Spleen (tissue), 11 donors: ENCODE measurements at regions not wholly inside any gene's neighbourhood (a gene's known extent, or its start where the extent isn't known, plus 50 kb on each side); places are given as distances from the start of the nearest gene placed in this dataset.

ENCODE experiments used
- DNase-seq: peaks from one replicate; pipeline ENCODE4 v3.0.0-alpha.2; 2020
- H3K27ac ChIP-seq, 8 donors: fragments of 200-600 bp; sonication (generic) in 7 of 8; 1 replicate in 4 of 8; 2 replicates in 4 of 8; pipeline versions ENCODE4 v1.5.0 to v1.8.0; 2016 to 2021; ENCODE audit warnings: inconsistent platforms in 4 of 8, mild to moderate bottlenecking in 4 of 8, moderate library complexity in 1 of 8
- H3K27me3 ChIP-seq, 7 donors: fragments of 200-600 bp; sonication (generic) in 6 of 7; replicated peaks in 1 of 7; 1 replicate in 4 of 7; 2 replicates in 3 of 7; pipeline versions ENCODE4 v1.5.0 to v1.8.0; 2016 to 2021; ENCODE audit warnings: inconsistent platforms in 3 of 7, mild to moderate bottlenecking in 1 of 7
- H3K36me3 ChIP-seq, 6 donors: fragments of 200-600 bp; sonication (generic) in 5 of 6; 1 replicate in 4 of 6; 2 replicates in 2 of 6; pipeline versions ENCODE4 v1.5.0 to v1.8.0; 2016 to 2021; ENCODE audit warnings: inconsistent platforms in 2 of 6
- H3K4me1 ChIP-seq, 6 donors: fragments of 200-600 bp; sonication (generic) in 5 of 6; 1 replicate in 3 of 6; 2 replicates in 3 of 6; pipeline versions ENCODE4 v1.5.0 to v1.8.0; 2016 to 2021; ENCODE audit warnings: inconsistent platforms in 3 of 6
- H3K4me3 ChIP-seq, 8 donors: fragments of 200-600 bp; sonication (generic) in 7 of 8; 1 replicate in 4 of 8; 2 replicates in 4 of 8; pipeline versions ENCODE4 v1.5.0 to v1.8.0; 2016 to 2021; ENCODE audit warnings: inconsistent platforms in 4 of 8, mild to moderate bottlenecking in 4 of 8, moderate library complexity in 2 of 8
- H3K9me3 ChIP-seq, 8 donors: fragments of 200-600 bp; sonication (generic) in 7 of 8; 1 replicate in 4 of 8; 2 replicates in 4 of 8; pipeline versions ENCODE4 v1.5.0 to v1.8.0; 2016 to 2021; ENCODE audit warnings: inconsistent platforms in 4 of 8
- CTCF ChIP-seq, 11 experiments: fragments of 200-600 bp in 7 of 11; fragments of 450-650 bp in 4 of 11; sonication (generic) in 4 of 11; IDR thresholded peaks in 8 of 11; conservative IDR thresholded peaks in 3 of 11; 1 replicate in 7 of 11; 2 replicates in 4 of 11; pipeline versions ENCODE4 v1.4.0 to v1.8.0; 2016 to 2021; ENCODE audit warnings: antibody characterized with exemption in 11 of 11, inconsistent platforms in 4 of 11, mild to moderate bottlenecking in 1 of 11
- POLR2A ChIP-seq, 3 donors: fragments of 450-650 bp; IDR thresholded peaks; one replicate each; pipeline ENCODE4 v1.5.1; 2017; ENCODE audit warnings: antibody characterized with exemption in 3 of 3, mild to moderate bottlenecking in 1 of 3
- POLR2AphosphoS5 ChIP-seq, 3 donors: sonication (generic); formaldehyde crosslinking; IDR thresholded peaks; one replicate each; pipeline ENCODE4 v1.5.1; 2017; ENCODE audit warnings: antibody characterized with exemption in 3 of 3
- WGBS, 5 donors: extraction: QIAGEN DNeasy Blood & Tissue Kit in 3 of 5; methylation state at CpG; one replicate each; pipeline versions ENCODE4 v1.1.5 to v1.1.7; 2013 to 2018; 5-methylcytosine and 5-hydroxymethylcytosine counted together
- intact Hi-C: fragments of 100-400 bp; cut with DNase I; formaldehyde crosslinking; loops from one replicate; pipeline ENCODE4 v1.15.0; 2023; ENCODE audit warnings: low total_unique reads
- donor health status: healthy with polysubstance abuse.
- donor health status: DM: no; HTN: no; CAD: no; lungs with moderate emphysema.
- donor health status: DM: no; HTN: no; CAD: no.
- donor health status: Bipolar disorder and iron deficiency.
- donor health status: healthy.
- donor health status: DM: no; HTN: no; CAD: no.
- donor health status: DM: yes; HTN: yes; CAD: no.

DNA sequence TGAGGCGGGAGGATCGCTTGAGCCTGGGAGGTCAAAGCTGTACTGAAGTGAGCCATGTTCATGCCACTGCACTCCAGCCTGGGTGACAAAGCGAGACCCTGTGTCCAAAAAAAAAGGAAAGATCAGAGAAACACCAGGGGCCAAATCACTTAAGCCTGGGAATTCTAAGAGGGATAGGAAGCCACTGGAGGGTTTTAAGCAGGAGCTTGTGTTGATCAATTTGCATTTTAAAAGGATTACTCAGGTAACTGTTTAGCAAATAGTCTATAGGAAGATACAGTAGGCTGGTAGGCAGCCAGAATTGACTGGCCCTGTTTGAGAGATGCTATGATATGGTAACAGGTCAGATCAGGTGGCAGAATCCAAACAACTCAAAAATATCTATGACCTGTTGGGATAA, 162.7 kb downstream of the SPTSSA start:
- Histone ChIP-seq H3K4me1 (no peaks in the 10 kb centered on the region), H3K27me3 (peaks cover 0 to 6% (median 0%) of the 10 kb centered on the region in 7 donors), H3K27ac (no peak overlapping the region), H3K4me3 (no peak overlapping the region), H3K36me3 (no peaks in the 10 kb centered on the region), H3K9me3 (no peaks in the 10 kb centered on the region)
- no peak for DNase-seq
- TF ChIP-seq CTCF (IDR thresholded peaks at IDR 0.05 in 8 of 11, conservative IDR thresholded peaks at IDR 0.05 in 3 of 11) (no peak), POLR2AphosphoS5 (IDR thresholded peaks at IDR 0.05) (no peak), POLR2A (IDR thresholded peaks at IDR 0.05) (no peak)
- 59 to 78% (median 63%) methylated on average over 3 of the region's 3 CpGs for WGBS, 5 donors
- intact Hi-C loops, result no loop called here

- TF ChIP-seq CTCF (IDR thresholded peaks at IDR 0.05 in 8 of 11, conservative IDR thresholded peaks at IDR 0.05 in 3 of 11), result no peak
- no peak for TF ChIP-seq POLR2AphosphoS5 (IDR thresholded peaks at IDR 0.05)
- no peak for TF ChIP-seq POLR2A (IDR thresholded peaks at IDR 0.05)
- no peaks in the 10 kb centered on the region for H3K9me3 ChIP-seq
- DNase-seq, result no peak
- H3K4me3 ChIP-seq, result no peak overlapping the region
- H3K36me3 ChIP-seq, result no peaks in the 10 kb centered on the region
- 50 to 71% (median 59%) methylated on average over 6 of the region's 6 CpGs for WGBS, 5 donors
- intact Hi-C loops, result no loop called here
- peaks cover 0 to 6% (median 0%) of the 10 kb centered on the region in 7 donors for H3K27me3 ChIP-seq
- H3K27ac ChIP-seq, result no peak overlapping the region
- H3K4me1 ChIP-seq, result no peaks in the 10 kb centered on the region
Measured at GRCh38 chr14:34297786-34298520, 164.1 kb downstream of the SPTSSA start.

- DNase-seq, result no peak
- TF ChIP-seq POLR2A (IDR thresholded peaks at IDR 0.05) (no peak), CTCF (IDR thresholded peaks at IDR 0.05 in 8 of 11, conservative IDR thresholded peaks at IDR 0.05 in 3 of 11) (no peak), POLR2AphosphoS5 (IDR thresholded peaks at IDR 0.05) (no peak)
- Histone ChIP-seq H3K9me3 (peaks cover 0 to 11% (median 0%) of the 10 kb centered on the region in 8 donors), H3K27ac (no peak overlapping the region), H3K4me1 (no peaks in the 10 kb centered on the region), H3K36me3 (no peaks in the 10 kb centered on the region), H3K4me3 (no peak overlapping the region), H3K27me3 (no peaks in the 10 kb centered on the region)
- intact Hi-C loops, result no loop called here
Measured at GRCh38 chr14:34283590-34283989, 178.4 kb downstream of the SPTSSA start.

DNA sequence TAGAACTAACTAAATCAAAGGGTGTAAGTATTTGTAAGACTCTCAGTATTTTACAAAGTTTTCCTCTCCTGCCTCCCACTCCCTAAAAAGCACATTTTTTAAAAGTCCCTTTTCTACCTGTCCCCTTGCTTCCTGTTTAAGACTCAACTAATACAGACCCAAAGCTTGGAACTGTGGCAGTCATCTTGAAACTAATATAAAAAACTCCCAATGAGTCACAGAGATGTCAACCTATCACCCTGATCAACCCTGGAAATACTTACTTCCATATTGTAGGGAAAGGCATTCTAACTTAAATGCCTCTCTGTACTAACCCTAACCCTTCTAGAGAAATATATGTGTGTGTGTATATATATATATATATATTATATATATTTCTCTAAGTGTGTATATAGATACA, 184.8 kb downstream of the SPTSSA start:
- TF ChIP-seq POLR2A (IDR thresholded peaks at IDR 0.05) (no peak), POLR2AphosphoS5 (IDR thresholded peaks at IDR 0.05) (no peak), CTCF (IDR thresholded peaks at IDR 0.05 in 8 of 11, conservative IDR thresholded peaks at IDR 0.05 in 3 of 11) (no peak)

More for the DNA sequence above, 184.8 kb downstream of the SPTSSA start:
- Histone ChIP-seq H3K4me3 (no peak overlapping the region), H3K36me3 (no peaks in the 10 kb centered on the region), H3K27ac (no peak overlapping the region), H3K27me3 (no peaks in the 10 kb centered on the region), H3K9me3 (peaks cover 0 to 11% (median 0%) of the 10 kb centered on the region in 8 donors), H3K4me1 (no peaks in the 10 kb centered on the region)
- no peak for DNase-seq
- intact Hi-C loops, result no loop called here
